HCT116 (cell line): ENCODE measurements at regions not wholly inside any gene's neighbourhood (a gene's known extent, or its start where the extent isn't known, plus 50 kb on each side); places are given as distances from the start of the nearest gene placed in this dataset.

Source experiments
- ATAC-seq: fragments of 200-7000 bp; cut with Tn5 transposase; 2 replicates; pipeline ENCODE4 v1.9.1; 2020; ENCODE audit warnings: mild to moderate bottlenecking, moderate library complexity
- BruUV-seq: library from RNA; stranded (reverse); fragments of 400-500 nt; replicated peaks from 2 replicates; lab custom pipeline; 2021; lab: Mats Ljungman, UMichigan
- CTCF ChIA-PET: fragments of 300-600 bp; sonication (Branson Sonifier 250); formaldehyde crosslinking; loops from one replicate; lab custom pipeline; 2021; ENCODE audit warnings: antibody characterized with exemption; lab: Charles Lee
- POLR2A ChIA-PET: fragments of 300-600, 350-600 bp; sonication (Branson Sonifier 250); formaldehyde crosslinking; loops from one replicate; lab custom pipeline; 2021; ENCODE audit warnings: antibody characterized with exemption; lab: Charles Lee
- RAD21 ChIA-PET, 2 experiments: fragments of 300-600 bp; sonication (Branson Sonifier 250); formaldehyde crosslinking; loops; one replicate each; lab custom pipeline; 2023; ENCODE audit warnings: low total read pairs in 2 of 2; ENCODE audit not compliant: uncharacterized antibody in 2 of 2, unreplicated experiment in 2 of 2, low non-redundant PET in 1 of 2; lab: Charles Lee
- DNase-seq: peaks from one replicate; pipeline ENCODE4 v3.0.0-alpha.2; 2010; ENCODE audit warnings: low read depth, low spot score
- H2AFZ ChIP-seq: fragments of 200-600 bp; shearing (Covaris generic), sonication (generic); 2 replicates; pipeline ENCODE4 v1.6.1; 2017; ENCODE audit warnings: low read depth, mixed run types, mixed read lengths, antibody characterized with exemption, low read length; ENCODE audit not compliant: poor library complexity, severe bottlenecking
- H3K27ac ChIP-seq: 2 replicates; pipeline ENCODE4 v1.5.1; 2012; ENCODE audit warnings: low read depth, low read length
- H3K27me3 ChIP-seq: fragments of 200-600 bp; sonication (generic); 2 replicates; pipeline ENCODE4 v1.6.1; 2016; ENCODE audit warnings: mixed run types, low read length, mixed read lengths; ENCODE audit not compliant: insufficient read depth
- H3K36me3 ChIP-seq, 2 experiments: fragments of 200-500 bp in 1 of 2; fragments of 200-600 bp in 1 of 2; sonication (Bioruptor generic) in 1 of 2; sonication (generic) in 1 of 2; 2 replicates each; pipeline versions ENCODE4 v1.5.1 to v1.6.1; 2014 to 2016; ENCODE audit warnings: low read length in 2 of 2, inconsistent platforms in 1 of 2, mixed read lengths in 1 of 2, mixed run types in 1 of 2; ENCODE audit not compliant: insufficient read depth in 2 of 2, control insufficient read depth in 1 of 2
- H3K4me1 ChIP-seq, 2 experiments: fragments of 200-600 bp in 1 of 2; sonication (generic) in 1 of 2; 2 replicates each; pipeline versions ENCODE4 v1.5.1 to v1.6.1; 2012 to 2017; ENCODE audit warnings: low read length in 2 of 2, inconsistent platforms in 1 of 2, mild to moderate bottlenecking in 1 of 2, mixed read lengths in 1 of 2, mixed run types in 1 of 2, moderate library complexity in 1 of 2; ENCODE audit not compliant: insufficient read depth in 2 of 2, control insufficient read depth in 1 of 2
- H3K4me2 ChIP-seq: fragments of 200-600 bp; sonication (generic); 2 replicates; pipeline ENCODE4 v1.6.1; 2017; ENCODE audit warnings: mixed run types, low read length, mixed read lengths
- H3K4me3 ChIP-seq, 2 experiments: fragments of 200-600 bp in 1 of 2; sonication (generic) in 1 of 2; replicated peaks in 1 of 2; 2 replicates each; pipeline ENCODE4 v1.5.1; 2011 to 2016; ENCODE audit warnings: low read length in 2 of 2, control low read depth in 1 of 2, low read depth in 1 of 2, mild to moderate bottlenecking in 1 of 2, mixed read lengths in 1 of 2, mixed run types in 1 of 2
- H3K79me2 ChIP-seq: fragments of 200-600 bp; sonication (generic); 2 replicates; pipeline ENCODE4 v1.6.1; 2017; ENCODE audit warnings: mild to moderate bottlenecking, mixed run types, low read length, moderate library complexity, mixed read lengths; ENCODE audit not compliant: insufficient read depth
- H3K9ac ChIP-seq: fragments of 200-600 bp; sonication (generic); 2 replicates; pipeline ENCODE4 v1.6.1; 2016; ENCODE audit warnings: low read length, mixed read lengths
- H3K9me2 ChIP-seq: fragments of 200-600 bp; sonication (generic), shearing (Covaris generic); 2 replicates; pipeline ENCODE4 v1.6.1; 2017; ENCODE audit warnings: mixed run types, mild to moderate bottlenecking, moderate library complexity; ENCODE audit not compliant: insufficient read depth
- H3K9me3 ChIP-seq, 2 experiments: fragments of 200-500 bp in 1 of 2; fragments of 200-600 bp in 1 of 2; sonication (Bioruptor generic) in 1 of 2; sonication (generic) in 1 of 2; 2 replicates each; pipeline ENCODE4 v1.6.1; 2014 to 2017; ENCODE audit warnings: low read length in 2 of 2, mixed read lengths in 2 of 2, inconsistent platforms in 1 of 2, low read depth in 1 of 2, mild to moderate bottlenecking in 1 of 2, mixed run types in 1 of 2, moderate library complexity in 1 of 2; ENCODE audit not compliant: control insufficient read depth in 1 of 2, insufficient read depth in 1 of 2
- H4K20me1 ChIP-seq: fragments of 200-600 bp; sonication (generic), shearing (Covaris generic); 2 replicates; pipeline ENCODE4 v1.6.1; 2017; ENCODE audit warnings: mixed run types, mild to moderate bottlenecking, moderate library complexity; ENCODE audit not compliant: insufficient read depth
- CTCF ChIP-seq, 3 experiments: fragments of 200-600 bp in 1 of 3; sonication (generic) in 1 of 3; IDR thresholded peaks in 2 of 3; conservative IDR thresholded peaks in 1 of 3; 2 replicates each; pipeline ENCODE4 v1.5.1; 2012 to 2017; ENCODE audit warnings: low read depth in 2 of 3, low read length in 2 of 3, antibody characterized with exemption in 1 of 3, borderline replicate concordance in 1 of 3, control low read depth in 1 of 3, mild to moderate bottlenecking in 1 of 3, mixed read lengths in 1 of 3, mixed run types in 1 of 3, moderate library complexity in 1 of 3; ENCODE audit not compliant: insufficient read depth in 1 of 3
- EZH2phosphoT487 ChIP-seq: fragments of 200-600 bp; IDR thresholded peaks from 2 replicates; pipeline ENCODE4 v1.6.1; 2018; ENCODE audit warnings: antibody characterized with exemption, borderline replicate concordance
- JUND ChIP-seq: IDR thresholded peaks from 2 replicates; pipeline ENCODE4 v1.6.1; 2012
- MAX ChIP-seq: IDR thresholded peaks from 2 replicates; pipeline ENCODE4 v1.6.1; 2012
- POLR2A ChIP-seq: IDR thresholded peaks from 2 replicates; pipeline ENCODE4 v1.7.0; 2011; ENCODE audit warnings: borderline replicate concordance; ENCODE audit not compliant: insufficient read depth, insufficient read length; ENCODE audit errors: extremely low read depth
- REST ChIP-seq: IDR thresholded peaks from 2 replicates; pipeline ENCODE4 v1.6.1; 2012; ENCODE audit warnings: low read depth
- SRF ChIP-seq: IDR thresholded peaks from 2 replicates; pipeline ENCODE4 v1.6.1; 2012; ENCODE audit warnings: low read depth
- YY1 ChIP-seq: IDR thresholded peaks from 2 replicates; pipeline ENCODE4 v1.6.1; 2011; ENCODE audit warnings: low read length, low read depth, moderate library complexity, mild to moderate bottlenecking; ENCODE audit not compliant: insufficient replicate concordance; ENCODE audit errors: extremely low read depth
- ZBTB33 ChIP-seq: IDR thresholded peaks from 2 replicates; pipeline ENCODE4 v1.6.1; 2011; ENCODE audit warnings: mild to moderate bottlenecking, low read length, moderate library complexity; ENCODE audit not compliant: insufficient replicate concordance; ENCODE audit errors: extremely low read depth
- ZFX ChIP-seq: fragments of 450-650 bp; IDR thresholded peaks from 2 replicates; pipeline ENCODE4 v1.6.1; 2017
- intact Hi-C: fragments of 100-400 bp; cut with micrococcal nuclease; formaldehyde crosslinking; loops from 2 replicates; pipeline ENCODE4 v1.10.0; 2022

- Histone ChIP-seq H3K4me3 (no peak overlapping the region), H3K27ac (no peak overlapping the region), H3K4me2 (no peak overlapping the region), H3K9me2 (no peaks in the 10 kb centered on the region), H3K9me3 (no peaks in the 10 kb centered on the region), H2AFZ (no peak overlapping the region), H3K9ac (no peak overlapping the region), H4K20me1 (no peaks in the 10 kb centered on the region), H3K4me1 (no peaks in the 10 kb centered on the region), H3K36me3 (no peaks in the 10 kb centered on the region), H3K27me3 (peaks cover 20% of the 10 kb centered on the region; the same call in 1 of the 2 replicates), H3K79me2 (no peaks in the 10 kb centered on the region)
- ATAC-seq, result no peak
- RAD21 ChIA-PET, result no interaction called here
- intact Hi-C loops, result no loop called here
- BruUV-seq, result no TSS peak
- TF ChIP-seq ZBTB33 (no peak), CTCF (IDR thresholded peaks at IDR 0.05 in 2 of 3, conservative IDR thresholded peaks at IDR 0.05 in 1 of 3; ENCODE audit: borderline replicate concordance in 1 of 3, insufficient read depth in 1 of 3, low read depth in 2 of 3, low read length in 2 of 3) (no peak), MAX (no peak), ZFX (no peak), YY1 (no peak), JUND (no peak), POLR2A (no peak), REST (no peak), EZH2phosphoT487 (no peak), SRF (no peak)
- CTCF ChIA-PET, result interaction anchor here (1.1 to 1.8 kb wide), 3 partner anchors 9 to 22 kb away, joined by 3 to 4 read pairs (median 3); no protein-coding TSS in a partner anchor
- POLR2A ChIA-PET, result no interaction called here
- DNase-seq, result no peak
Observed at GRCh38 chr11:45090607-45091006, 55.8 kb upstream of the PRDM11 start.
